PC-9 (cell line): ENCODE measurements at regions not wholly inside any gene's neighbourhood (a gene's known extent, or its start where the extent isn't known, plus 50 kb on each side); places are given as distances from the start of the nearest gene placed in this dataset.

ENCODE experiments used
- BruUV-seq: library from RNA; stranded (reverse); fragments of 400-500 nt; replicated peaks from 2 replicates; lab custom pipeline; 2021; lab: Mats Ljungman, UMichigan
- CTCF ChIA-PET: fragments of 300-600 bp; sonication (Branson Sonifier 250); formaldehyde crosslinking; loops from one replicate; lab custom pipeline; 2022; ENCODE audit warnings: antibody characterized with exemption; lab: Charles Lee
- POLR2A ChIA-PET: fragments of 300-600 bp; sonication (Branson Sonifier 250); formaldehyde crosslinking; loops from one replicate; lab custom pipeline; 2022; ENCODE audit warnings: antibody characterized with exemption; ENCODE audit not compliant: unreplicated experiment; lab: Charles Lee
- DNase-seq, 2 experiments: peaks; one replicate each; pipeline versions ENCODE4 v3.0.0 to v3.0.0-alpha.2; 2015 to 2022; ENCODE audit warnings: mixed read lengths in 1 of 2
- H2AFZ ChIP-seq: fragments of 200-600 bp; sonication (generic); 2 replicates; pipeline ENCODE4 v1.8.1; 2017; ENCODE audit warnings: antibody characterized with exemption
- H3F3A ChIP-seq: fragments of 200-600 bp; sonication (generic); 2 replicates; pipeline ENCODE4 v1.8.1; 2017; ENCODE audit warnings: antibody characterized with exemption, mild to moderate bottlenecking, low read depth; ENCODE audit not compliant: insufficient read depth
- H3K27ac ChIP-seq: fragments of 200-600 bp; sonication (generic); 2 replicates; pipeline ENCODE4 v1.6.1; 2016; ENCODE audit warnings: mixed run types
- H3K27me3 ChIP-seq: fragments of 200-600 bp; sonication (generic); 2 replicates; pipeline ENCODE4 v1.6.1; 2016; ENCODE audit warnings: low read depth, mixed run types; ENCODE audit not compliant: insufficient read depth
- H3K36me3 ChIP-seq: fragments of 200-600 bp; sonication (generic); 2 replicates; pipeline ENCODE4 v1.6.1; 2016; ENCODE audit warnings: low read depth, mixed run types
- H3K4me1 ChIP-seq: fragments of 200-600 bp; sonication (generic); replicated peaks from 2 replicates; pipeline ENCODE4 v1.6.1; 2016; ENCODE audit warnings: mixed run types; ENCODE audit not compliant: insufficient read depth
- H3K4me2 ChIP-seq: fragments of 200-600 bp; sonication (generic); 2 replicates; pipeline ENCODE4 v1.6.1; 2017; ENCODE audit warnings: mixed run types
- H3K4me3 ChIP-seq: fragments of 200-600 bp; sonication (generic); 2 replicates; pipeline ENCODE4 v1.6.1; 2016; ENCODE audit warnings: mixed run types
- H3K79me2 ChIP-seq: fragments of 200-600 bp; sonication (generic); 2 replicates; pipeline ENCODE4 v1.6.1; 2017; ENCODE audit warnings: low read depth, mixed run types
- H3K9me2 ChIP-seq: fragments of 200-600 bp; sonication (generic); 2 replicates; pipeline ENCODE4 v1.8.1; 2017; ENCODE audit warnings: mild to moderate bottlenecking; ENCODE audit not compliant: insufficient read depth
- H3K9me3 ChIP-seq: fragments of 200-600 bp; sonication (generic); 2 replicates; pipeline ENCODE4 v1.8.1; 2016; ENCODE audit warnings: low read depth; ENCODE audit not compliant: insufficient read depth
- H4K20me1 ChIP-seq: fragments of 200-600 bp; sonication (generic); 2 replicates; pipeline ENCODE4 v1.8.1; 2017; ENCODE audit not compliant: insufficient read depth
- CTCF ChIP-seq: fragments of 200-600 bp; sonication (generic); conservative IDR thresholded peaks from 2 replicates; pipeline ENCODE4 v1.6.1; 2017; ENCODE audit warnings: mixed run types, antibody characterized with exemption, mild to moderate bottlenecking, moderate library complexity
- EZH2 ChIP-seq: fragments of 200-600 bp; sonication (generic); IDR thresholded peaks from 2 replicates; pipeline ENCODE4 v1.8.0; 2017; ENCODE audit warnings: antibody characterized with exemption, low read depth
- intact Hi-C: fragments of 100-400 bp; cut with micrococcal nuclease; formaldehyde crosslinking; loops from one replicate; pipeline ENCODE4 v1.10.0; 2022; ENCODE audit not compliant: unreplicated experiment

GRCh38 chr18:79629249-79629558 lies 50.4 kb upstream of the CTDP1 start:
- no peaks in the 10 kb centered on the region for H3K79me2 ChIP-seq
- TF ChIP-seq EZH2 (no peak), CTCF (no peak)
- no peak overlapping the region for H3K4me3 ChIP-seq
- no peaks in the 10 kb centered on the region for H3K4me1 ChIP-seq
- H3K9me3 ChIP-seq: no peaks in the 10 kb centered on the region
- no peaks in the 10 kb centered on the region for H3K36me3 ChIP-seq
- CTCF ChIA-PET: no interaction called here
- H4K20me1 ChIP-seq: no peaks in the 10 kb centered on the region
- intact Hi-C loops: no loop called here
- H3K4me2 ChIP-seq: no peak overlapping the region
- POLR2A ChIA-PET: no interaction called here
- DNase-seq: no peak
- no peaks in the 10 kb centered on the region for H3F3A ChIP-seq
- H3K27me3 ChIP-seq: peaks cover 75% of the 10 kb centered on the region
- H2AFZ ChIP-seq: no peak overlapping the region
- H3K9me2 ChIP-seq: no peaks in the 10 kb centered on the region
- H3K27ac ChIP-seq: no peak overlapping the region
- BruUV-seq: no TSS peak

DNA sequence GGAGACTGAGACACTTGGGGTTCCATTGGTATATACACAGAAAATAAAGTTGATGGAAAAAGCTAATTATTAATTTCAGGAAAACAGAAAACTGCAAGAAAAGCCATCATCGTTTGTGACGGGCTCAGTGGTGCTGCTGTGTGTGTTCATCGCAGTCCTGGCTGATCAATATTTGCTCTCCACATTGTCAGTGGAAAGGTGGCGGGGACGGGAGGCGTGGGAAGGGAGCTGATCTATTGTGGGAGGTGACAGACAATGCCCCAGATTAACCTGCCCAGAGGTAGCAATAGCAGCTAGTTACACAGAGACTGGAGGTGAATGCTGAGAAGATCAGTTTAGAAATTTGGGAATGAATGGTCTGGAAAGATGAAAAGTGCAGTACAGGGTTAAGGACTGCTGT lies 50.0 kb upstream of the CTDP1 start:
- Histone ChIP-seq H3K9me3 (no peaks in the 10 kb centered on the region), H3K27ac (no peak overlapping the region), H4K20me1 (no peaks in the 10 kb centered on the region), H2AFZ (no peak overlapping the region), H3K4me3 (no peak overlapping the region), H3K27me3 (peaks cover 71% of the 10 kb centered on the region), H3K9me2 (no peaks in the 10 kb centered on the region), H3K36me3 (no peaks in the 10 kb centered on the region), H3K4me2 (no peak overlapping the region), H3K79me2 (no peaks in the 10 kb centered on the region), H3K4me1 (no peaks in the 10 kb centered on the region), H3F3A (no peaks in the 10 kb centered on the region)
- TF ChIP-seq CTCF (no peak), EZH2 (no peak)
- ChIA-PET CTCF (no interaction called here), POLR2A (no interaction called here)
- intact Hi-C loops: no loop called here
- BruUV-seq: no TSS peak
- DNase-seq: no peak
